ENCODE measurements at regions not wholly inside any gene's neighbourhood (a gene's known extent, or its start where the extent isn't known, plus 50 kb on each side); places are given as distances from the start of the nearest gene placed in this dataset.

DNA sequence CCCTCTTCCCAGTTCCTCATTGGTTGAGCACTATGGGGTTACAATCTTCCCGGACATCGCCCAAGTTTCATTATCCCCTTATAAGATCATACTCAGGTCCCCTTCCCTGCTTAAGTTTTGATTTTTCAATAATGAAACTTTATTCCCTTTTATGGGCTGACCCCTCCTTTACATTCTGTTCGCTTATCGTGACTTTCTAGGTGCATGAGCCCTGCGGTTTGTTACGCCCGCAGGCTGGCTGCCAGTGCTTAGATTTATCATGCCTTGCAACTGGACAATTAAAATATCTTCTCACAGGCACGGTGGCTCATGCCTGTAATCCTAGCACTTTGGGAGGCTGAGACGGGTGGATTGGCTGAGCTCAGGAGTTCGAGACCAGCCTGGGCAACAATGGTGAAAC is 127.9 kb upstream of the FER start:
- TF ChIP-seq, protein P1, sequence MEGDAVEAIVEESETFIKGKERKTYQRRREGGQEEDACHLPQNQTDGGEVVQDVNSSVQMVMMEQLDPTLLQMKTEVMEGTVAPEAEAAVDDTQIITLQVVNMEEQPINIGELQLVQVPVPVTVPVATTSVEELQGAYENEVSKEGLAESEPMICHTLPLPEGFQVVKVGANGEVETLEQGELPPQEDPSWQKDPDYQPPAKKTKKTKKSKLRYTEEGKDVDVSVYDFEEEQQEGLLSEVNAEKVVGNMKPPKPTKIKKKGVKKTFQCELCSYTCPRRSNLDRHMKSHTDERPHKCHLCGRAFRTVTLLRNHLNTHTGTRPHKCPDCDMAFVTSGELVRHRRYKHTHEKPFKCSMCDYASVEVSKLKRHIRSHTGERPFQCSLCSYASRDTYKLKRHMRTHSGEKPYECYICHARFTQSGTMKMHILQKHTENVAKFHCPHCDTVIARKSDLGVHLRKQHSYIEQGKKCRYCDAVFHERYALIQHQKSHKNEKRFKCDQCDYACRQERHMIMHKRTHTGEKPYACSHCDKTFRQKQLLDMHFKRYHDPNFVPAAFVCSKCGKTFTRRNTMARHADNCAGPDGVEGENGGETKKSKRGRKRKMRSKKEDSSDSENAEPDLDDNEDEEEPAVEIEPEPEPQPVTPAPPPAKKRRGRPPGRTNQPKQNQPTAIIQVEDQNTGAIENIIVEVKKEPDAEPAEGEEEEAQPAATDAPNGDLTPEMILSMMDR (IDR thresholded peaks at IDR 0.05), result no peak
- DNase-seq (ENCODE audit: low spot score) (no peak), ATAC-seq (ENCODE audit: low FRiP score) (no peak)

DNA sequence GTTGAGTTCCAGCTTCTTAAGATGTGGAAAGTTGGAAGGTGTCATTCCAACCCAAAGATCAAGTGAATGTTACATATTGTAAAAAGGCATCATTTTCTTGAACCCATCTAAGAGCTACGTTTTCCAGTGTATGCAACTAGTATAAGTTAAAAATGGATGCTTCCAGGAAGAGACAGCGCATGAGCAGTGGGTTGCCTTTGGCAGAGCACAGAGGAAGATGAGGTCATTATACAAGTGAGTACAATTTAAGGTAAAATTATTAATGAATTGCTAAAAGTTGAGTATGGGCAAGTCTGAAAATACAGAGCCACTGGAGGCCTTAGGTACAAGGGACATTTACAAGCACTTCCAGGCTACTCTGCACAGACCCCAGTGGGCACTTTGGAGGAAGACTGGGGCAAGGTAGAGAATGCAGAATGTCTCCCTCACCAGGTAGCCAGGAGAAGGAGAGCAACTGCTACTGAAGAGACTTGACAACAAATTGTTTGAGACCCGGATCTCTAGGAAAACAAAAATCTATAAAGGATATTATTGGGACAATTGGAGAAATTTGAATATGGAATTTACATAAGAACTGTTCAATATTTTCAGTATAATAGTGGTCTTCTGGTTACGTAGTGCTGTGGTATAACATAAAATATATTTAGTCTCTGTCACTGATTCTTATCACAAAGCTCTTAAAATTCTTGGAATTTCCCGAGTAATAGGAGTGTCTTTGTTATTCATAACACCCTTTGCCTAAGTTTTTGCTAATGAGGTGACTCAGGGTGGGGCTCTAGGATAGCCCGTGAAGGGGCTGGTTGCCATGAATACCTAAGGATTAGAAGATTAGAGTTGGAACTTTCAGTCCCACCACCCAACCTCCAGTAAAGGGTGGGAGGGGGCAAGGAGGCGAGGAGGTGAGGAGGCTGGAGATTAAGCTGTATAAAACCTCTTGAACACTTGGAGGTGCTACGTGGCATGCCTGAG is 129.9 kb upstream of the FER start:
- TF ChIP-seq, protein P1 (IDR thresholded peaks at IDR 0.05), result no peak

DNA sequence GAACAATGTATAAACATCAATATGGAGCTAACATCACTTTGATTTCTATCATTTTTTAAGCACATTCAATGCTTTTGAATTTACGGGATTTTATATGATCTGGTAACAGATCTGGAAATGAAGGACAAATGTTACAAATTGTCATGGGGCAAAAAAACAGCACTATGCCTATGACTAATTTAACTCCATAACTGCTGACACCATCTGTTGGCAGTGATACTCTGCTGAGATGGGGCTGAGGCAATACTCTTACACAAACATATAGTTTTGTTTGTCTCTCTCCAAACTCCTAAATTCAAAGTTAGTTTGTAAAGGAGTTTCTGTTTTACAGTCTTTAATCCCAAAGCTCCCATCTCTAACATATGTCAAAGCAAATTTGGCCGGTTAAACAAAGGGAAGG is 132.5 kb upstream of the FER start:
- ATAC-seq (ENCODE audit: low FRiP score), result no peak

More for the DNA sequence above, 129.9 kb upstream of the FER start:
- DNase-seq (ENCODE audit: low spot score) (no peak), ATAC-seq (ENCODE audit: low FRiP score) (no peak)

GRCh38 chr5:108607421-108607820 is 140.3 kb upstream of the FER start:
- TF ChIP-seq, protein P1 (IDR thresholded peaks at IDR 0.05), result no peak
- ATAC-seq (ENCODE audit: low FRiP score), result no peak

More for the DNA sequence above, 132.5 kb upstream of the FER start:
- TF ChIP-seq, protein P1 (IDR thresholded peaks at IDR 0.05), result no peak
- DNase-seq (ENCODE audit: low spot score), result no peak

GRCh38 chr5:108606185-108606584 is 141.5 kb upstream of the FER start:
- ATAC-seq (ENCODE audit: low FRiP score), result no peak
- DNase-seq (ENCODE audit: low spot score), result no peak
- TF ChIP-seq, protein P1 (IDR thresholded peaks at IDR 0.05), result no peak

More at GRCh38 chr5:108607421-108607820, 140.3 kb upstream of the FER start:
- DNase-seq (ENCODE audit: low spot score), result no peak

DNA sequence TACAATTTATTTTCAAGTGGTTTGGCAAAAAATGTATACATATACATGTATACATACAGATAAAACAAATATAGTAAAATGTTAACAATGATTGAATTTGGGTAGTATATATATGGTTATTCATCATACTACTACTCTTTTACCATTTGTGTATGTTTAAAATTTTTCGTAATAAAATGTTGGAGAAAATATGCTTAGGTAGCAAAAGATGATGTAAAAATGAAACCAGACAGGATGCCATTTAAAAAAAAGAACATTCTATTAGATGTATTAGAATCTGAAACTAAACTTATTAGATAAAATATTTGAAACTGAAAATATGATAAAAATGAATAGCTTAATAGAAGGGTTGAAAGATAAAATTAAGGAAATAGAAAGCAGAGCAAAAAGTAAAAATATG is 144.9 kb upstream of the FER start:
- ATAC-seq (ENCODE audit: low FRiP score) (no peak), DNase-seq (ENCODE audit: low spot score) (no peak)
- TF ChIP-seq, protein P1 (IDR thresholded peaks at IDR 0.05), result no peak

DNA sequence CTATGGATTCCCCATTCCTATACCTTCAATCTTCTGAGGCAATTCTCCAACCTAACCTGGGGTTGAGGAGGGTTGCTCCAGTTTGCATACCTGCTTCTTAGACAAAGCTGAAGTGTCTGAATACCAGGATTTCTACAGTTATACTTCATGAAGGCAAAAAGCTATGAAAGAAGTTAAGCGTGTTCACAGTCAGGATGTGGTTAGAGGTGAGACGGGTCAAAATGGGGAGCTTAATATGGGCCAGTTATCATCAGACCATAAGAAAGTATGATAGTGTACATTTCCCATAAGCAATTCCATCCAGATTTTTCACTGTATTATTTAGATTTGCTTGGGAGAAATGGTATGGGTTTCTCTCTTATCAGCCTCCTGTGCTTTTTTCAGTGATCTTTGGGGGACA is 156.9 kb upstream of the FER start:
- no peak for ATAC-seq (ENCODE audit: low FRiP score)
- DNase-seq (ENCODE audit: low spot score), result no peak
- TF ChIP-seq, protein P1 (IDR thresholded peaks at IDR 0.05), result no peak
